ENCODE measurements at regions not wholly inside any gene's neighbourhood (a gene's known extent, or its start where the extent isn't known, plus 50 kb on each side); places are given as distances from the start of the nearest gene placed in this dataset.
"Not testable (repeated sequence)": the region's sequence is repeated elsewhere in the genome, so short reads cannot be mapped to it uniquely, and the experiment has no call there.

GRCh38 chr5:128858995-128859394 is 106.3 kb upstream of the SLC27A6 start:
- no peak for TF ChIP-seq EZH2 (IDR thresholded peaks at IDR 0.05; ENCODE audit: borderline replicate concordance, low read depth, low read length, severe bottlenecking)
- TF ChIP-seq CTCF (IDR thresholded peaks at IDR 0.05; ENCODE audit: borderline replicate concordance, extremely low read depth, low read length, poor library complexity, severe bottlenecking), result no peak
- H3K4me2 ChIP-seq (ENCODE audit: insufficient read depth, low read length), result no peak overlapping the region
- no peak overlapping the region for H2AFZ ChIP-seq (ENCODE audit: low read depth, low read length)
- H3K9ac ChIP-seq (ENCODE audit: low read depth, low read length), result no peak overlapping the region
- H3K79me2 ChIP-seq (ENCODE audit: insufficient read depth, low read length), result no peaks in the 10 kb centered on the region
- no peak for ATAC-seq (ENCODE audit: insufficient read depth, low read depth)
- no peaks in the 10 kb centered on the region for H4K20me1 ChIP-seq (ENCODE audit: insufficient read depth, low read length)
- H3K9me3 ChIP-seq (ENCODE audit: insufficient read depth, low read length, severe bottlenecking), result no peaks in the 10 kb centered on the region
- no peak for DNase-seq
- no peaks in the 10 kb centered on the region for H3K4me1 ChIP-seq (ENCODE audit: insufficient read depth, low read length)
- H3K27me3 ChIP-seq (ENCODE audit: insufficient read depth, low read length, poor library complexity), result no peaks in the 10 kb centered on the region
- no peaks in the 10 kb centered on the region for H3K36me3 ChIP-seq (ENCODE audit: insufficient read depth, low read length)
- no peak overlapping the region for H3K4me3 ChIP-seq (ENCODE audit: low read depth in 1 of 2, low read length in 2 of 2)
- H3K27ac ChIP-seq (ENCODE audit: low read length), result no peak overlapping the region

GRCh38 chr5:128861155-128861554 is 104.1 kb upstream of the SLC27A6 start:
- not testable (repeated sequence) for H3K9ac ChIP-seq (ENCODE audit: low read depth, low read length); H3K27me3 ChIP-seq (ENCODE audit: insufficient read depth, low read length, poor library complexity); H3K36me3 ChIP-seq (ENCODE audit: insufficient read depth, low read length); H2AFZ ChIP-seq (ENCODE audit: low read depth, low read length); H3K79me2 ChIP-seq (ENCODE audit: insufficient read depth, low read length); H3K9me3 ChIP-seq (ENCODE audit: insufficient read depth, low read length, severe bottlenecking); ATAC-seq (ENCODE audit: insufficient read depth, low read depth); H3K4me1 ChIP-seq (ENCODE audit: insufficient read depth, low read length); H3K27ac ChIP-seq (ENCODE audit: low read length); H3K4me3 ChIP-seq (ENCODE audit: low read depth in 1 of 2, low read length in 2 of 2); H3K4me2 ChIP-seq (ENCODE audit: insufficient read depth, low read length); DNase-seq; H4K20me1 ChIP-seq (ENCODE audit: insufficient read depth, low read length)

GRCh38 chr5:128869970-128870369 is 95.3 kb upstream of the SLC27A6 start:
- Histone ChIP-seq H3K4me3 (ENCODE audit: low read depth in 1 of 2, low read length in 2 of 2) (no peak overlapping the region), H3K27ac (ENCODE audit: low read length) (no peak overlapping the region), H2AFZ (ENCODE audit: low read depth, low read length) (no peak overlapping the region), H3K27me3 (ENCODE audit: insufficient read depth, low read length, poor library complexity) (no peaks in the 10 kb centered on the region), H3K4me2 (ENCODE audit: insufficient read depth, low read length) (no peak overlapping the region), H3K9me3 (ENCODE audit: insufficient read depth, low read length, severe bottlenecking) (no peaks in the 10 kb centered on the region), H3K9ac (ENCODE audit: low read depth, low read length) (no peak overlapping the region), H3K36me3 (ENCODE audit: insufficient read depth, low read length) (no peaks in the 10 kb centered on the region), H3K79me2 (ENCODE audit: insufficient read depth, low read length) (no peaks in the 10 kb centered on the region), H3K4me1 (ENCODE audit: insufficient read depth, low read length) (no peaks in the 10 kb centered on the region), H4K20me1 (ENCODE audit: insufficient read depth, low read length) (no peaks in the 10 kb centered on the region)
- TF ChIP-seq CTCF (IDR thresholded peaks at IDR 0.05; ENCODE audit: borderline replicate concordance, extremely low read depth, low read length, poor library complexity, severe bottlenecking), result no peak
- DNase-seq, result no peak
- no peak for ATAC-seq (ENCODE audit: insufficient read depth, low read depth)

GRCh38 chr5:128870373-128870772 is 94.9 kb upstream of the SLC27A6 start:
- Histone ChIP-seq H3K27me3 (ENCODE audit: insufficient read depth, low read length, poor library complexity) (no peaks in the 10 kb centered on the region), H3K27ac (ENCODE audit: low read length) (no peak overlapping the region), H3K36me3 (ENCODE audit: insufficient read depth, low read length) (no peaks in the 10 kb centered on the region), H3K9me3 (ENCODE audit: insufficient read depth, low read length, severe bottlenecking) (no peaks in the 10 kb centered on the region), H3K4me3 (ENCODE audit: low read depth in 1 of 2, low read length in 2 of 2) (no peak overlapping the region), H3K9ac (ENCODE audit: low read depth, low read length) (no peak overlapping the region), H2AFZ (ENCODE audit: low read depth, low read length) (no peak overlapping the region), H3K4me2 (ENCODE audit: insufficient read depth, low read length) (no peak overlapping the region), H4K20me1 (ENCODE audit: insufficient read depth, low read length) (no peaks in the 10 kb centered on the region), H3K4me1 (ENCODE audit: insufficient read depth, low read length) (no peaks in the 10 kb centered on the region), H3K79me2 (ENCODE audit: insufficient read depth, low read length) (no peaks in the 10 kb centered on the region)
- ATAC-seq (ENCODE audit: insufficient read depth, low read depth) (no peak), DNase-seq (no peak)
- TF ChIP-seq CTCF (IDR thresholded peaks at IDR 0.05; ENCODE audit: borderline replicate concordance, extremely low read depth, low read length, poor library complexity, severe bottlenecking) (no peak), EZH2 (IDR thresholded peaks at IDR 0.05; ENCODE audit: borderline replicate concordance, low read depth, low read length, severe bottlenecking) (no peak)
